ENCODE measurements at regions not wholly inside any gene's neighbourhood (a gene's known extent, or its start where the extent isn't known, plus 50 kb on each side); places are given as distances from the start of the nearest gene placed in this dataset.

- TF ChIP-seq CTCF (IDR thresholded peaks at IDR 0.05) = no peak
- no peak for TF ChIP-seq TCF7L2 (IDR thresholded peaks at IDR 0.05; ENCODE audit: low read depth, low read length)
- TF ChIP-seq POLR2AphosphoS5 (IDR thresholded peaks at IDR 0.05; ENCODE audit: low read depth, low read length) = no peak
- TF ChIP-seq REST (IDR thresholded peaks at IDR 0.05; ENCODE audit: insufficient read depth in 1 of 2, low read depth in 2 of 2, low read length in 1 of 2) = no peak
- no peak for TF ChIP-seq SIN3A (IDR thresholded peaks at IDR 0.05; ENCODE audit: borderline replicate concordance, insufficient read depth, low read depth, low read length)
These were observed 239.5 kb downstream of the TFAP2A start for GRCh38 chr6:10175362-10175761.

Data from Panc1 (cell line).